ENCODE measurements at regions not wholly inside any gene's neighbourhood (a gene's known extent, or its start where the extent isn't known, plus 50 kb on each side); places are given as distances from the start of the nearest gene placed in this dataset.

DNA sequence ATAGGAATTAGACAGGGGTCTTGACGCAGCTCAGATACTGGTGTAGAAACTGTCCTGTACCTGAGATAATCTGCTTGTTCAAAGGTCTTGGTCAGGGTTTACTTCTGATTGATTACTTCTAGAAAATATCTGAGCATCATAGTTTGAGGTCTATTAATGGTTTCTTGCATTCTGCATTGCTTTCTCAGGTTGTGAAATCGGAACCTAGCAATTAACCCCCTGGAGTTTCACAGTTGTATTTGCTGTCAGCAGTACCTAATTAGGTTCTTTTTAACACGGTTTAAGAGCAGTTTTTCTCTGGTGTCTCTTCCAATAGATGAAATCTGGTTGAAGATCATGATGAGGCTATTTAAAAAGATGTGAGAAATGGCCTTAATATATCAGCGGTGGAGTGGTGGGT, 428.6 kb upstream of the SYT4 start:
- H3K36me3 ChIP-seq (ENCODE audit: control insufficient read depth, insufficient read depth, low read length), result no peaks in the 10 kb centered on the region
- TF ChIP-seq, protein P1, sequence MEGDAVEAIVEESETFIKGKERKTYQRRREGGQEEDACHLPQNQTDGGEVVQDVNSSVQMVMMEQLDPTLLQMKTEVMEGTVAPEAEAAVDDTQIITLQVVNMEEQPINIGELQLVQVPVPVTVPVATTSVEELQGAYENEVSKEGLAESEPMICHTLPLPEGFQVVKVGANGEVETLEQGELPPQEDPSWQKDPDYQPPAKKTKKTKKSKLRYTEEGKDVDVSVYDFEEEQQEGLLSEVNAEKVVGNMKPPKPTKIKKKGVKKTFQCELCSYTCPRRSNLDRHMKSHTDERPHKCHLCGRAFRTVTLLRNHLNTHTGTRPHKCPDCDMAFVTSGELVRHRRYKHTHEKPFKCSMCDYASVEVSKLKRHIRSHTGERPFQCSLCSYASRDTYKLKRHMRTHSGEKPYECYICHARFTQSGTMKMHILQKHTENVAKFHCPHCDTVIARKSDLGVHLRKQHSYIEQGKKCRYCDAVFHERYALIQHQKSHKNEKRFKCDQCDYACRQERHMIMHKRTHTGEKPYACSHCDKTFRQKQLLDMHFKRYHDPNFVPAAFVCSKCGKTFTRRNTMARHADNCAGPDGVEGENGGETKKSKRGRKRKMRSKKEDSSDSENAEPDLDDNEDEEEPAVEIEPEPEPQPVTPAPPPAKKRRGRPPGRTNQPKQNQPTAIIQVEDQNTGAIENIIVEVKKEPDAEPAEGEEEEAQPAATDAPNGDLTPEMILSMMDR (IDR thresholded peaks at IDR 0.05; ENCODE audit: insufficient read depth, low read length, poor library complexity, severe bottlenecking), result no peak
- no peaks in the 10 kb centered on the region for H3K27me3 ChIP-seq (ENCODE audit: control insufficient read depth, insufficient read depth, low read length)
- H3K4me3 ChIP-seq (ENCODE audit: low read depth, low read length), result no peak overlapping the region
- no peak for DNase-seq (ENCODE audit: low read depth)

DNA sequence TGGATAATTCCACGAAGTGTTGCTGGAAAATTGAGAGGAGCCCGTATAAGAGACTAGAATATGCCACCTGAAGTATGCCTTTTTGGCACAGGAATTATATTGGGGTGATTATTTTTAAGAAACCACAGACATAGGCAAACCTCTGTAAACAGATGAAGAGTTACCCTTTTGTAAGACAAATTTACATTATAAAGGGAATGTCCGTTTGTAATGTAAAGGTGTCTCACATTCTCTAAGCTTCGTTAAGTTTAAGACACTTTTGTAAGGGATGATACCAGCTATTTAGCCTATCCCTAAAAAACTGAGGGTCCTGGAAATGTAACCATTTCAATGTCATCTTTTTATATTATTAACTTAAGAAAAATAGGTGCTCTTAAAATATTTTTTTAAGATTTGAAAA, 432.8 kb upstream of the SYT4 start:
- no peaks in the 10 kb centered on the region for H3K36me3 ChIP-seq (ENCODE audit: control insufficient read depth, insufficient read depth, low read length)
- H3K27me3 ChIP-seq (ENCODE audit: control insufficient read depth, insufficient read depth, low read length), result no peaks in the 10 kb centered on the region
- TF ChIP-seq, protein P1 (IDR thresholded peaks at IDR 0.05; ENCODE audit: insufficient read depth, low read length, poor library complexity, severe bottlenecking), result no peak
- no peak for DNase-seq (ENCODE audit: low read depth)
- H3K4me3 ChIP-seq (ENCODE audit: low read depth, low read length), result no peak overlapping the region

DNA sequence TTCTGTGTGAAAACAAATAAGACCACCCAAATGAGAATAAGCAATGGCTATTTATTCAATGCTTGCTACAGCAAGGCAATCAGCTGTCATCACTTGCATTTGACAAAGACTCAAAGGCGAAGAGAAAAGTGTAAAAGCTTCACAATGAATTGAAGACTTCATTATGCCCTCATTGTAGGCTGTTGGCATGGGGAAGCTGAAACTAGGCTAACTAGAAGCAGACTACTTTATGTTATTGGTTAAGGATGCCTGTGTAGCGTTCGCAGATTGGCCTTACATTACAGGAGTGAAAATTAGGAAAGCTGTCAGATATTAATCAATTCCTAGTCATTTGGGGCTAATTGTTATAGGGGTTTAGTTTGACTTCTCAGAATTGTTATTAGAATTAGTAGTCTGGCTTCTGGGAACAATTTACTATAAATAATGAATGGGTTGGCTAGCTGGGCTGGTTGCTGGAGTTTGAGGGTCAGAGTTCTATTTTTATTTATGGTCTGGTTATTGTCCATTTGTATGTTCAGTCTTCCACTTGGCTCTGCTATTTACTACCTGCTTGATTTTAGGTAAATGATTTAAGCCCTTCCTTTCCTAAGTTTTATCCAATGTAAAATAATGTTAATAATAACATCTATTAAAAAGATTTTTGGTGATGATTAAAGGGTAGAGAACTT, 437.2 kb upstream of the SYT4 start:
- TF ChIP-seq, protein P1 (IDR thresholded peaks at IDR 0.05; ENCODE audit: insufficient read depth, low read length, poor library complexity, severe bottlenecking), result no peak
- no peaks in the 10 kb centered on the region for H3K36me3 ChIP-seq (ENCODE audit: control insufficient read depth, insufficient read depth, low read length)
- H3K4me3 ChIP-seq (ENCODE audit: low read depth, low read length), result no peak overlapping the region
- no peak for DNase-seq (ENCODE audit: low read depth)
- no peaks in the 10 kb centered on the region for H3K27me3 ChIP-seq (ENCODE audit: control insufficient read depth, insufficient read depth, low read length)

DNA sequence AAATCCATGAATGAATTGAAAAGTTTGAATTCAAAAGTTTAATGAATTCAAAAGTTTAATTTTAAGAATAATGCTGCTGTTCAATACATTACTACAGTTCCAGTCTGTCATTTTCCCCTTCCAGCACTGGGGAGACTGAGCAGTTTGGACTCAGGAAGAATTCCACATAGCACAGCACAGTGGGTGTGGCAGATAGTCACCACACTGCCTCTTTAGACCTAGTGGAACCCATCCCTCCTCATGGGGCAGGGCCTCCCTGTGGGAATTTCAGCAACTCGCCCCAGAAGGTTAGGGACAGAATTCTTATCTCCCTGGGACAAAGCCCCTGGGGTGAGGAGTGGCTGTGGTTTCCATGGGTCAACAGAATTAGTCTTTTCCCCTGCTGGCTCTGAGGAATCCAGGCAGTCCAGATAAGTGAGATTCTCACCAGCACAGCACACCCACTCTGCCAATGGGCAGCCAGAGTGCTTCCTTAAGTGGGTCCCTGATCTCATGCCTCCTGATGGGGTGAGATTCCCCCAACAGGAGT, 442.0 kb upstream of the SYT4 start:
- Histone ChIP-seq H3K4me3 (ENCODE audit: low read depth, low read length) (no peak overlapping the region), H3K27me3 (ENCODE audit: control insufficient read depth, insufficient read depth, low read length) (no peaks in the 10 kb centered on the region), H3K36me3 (ENCODE audit: control insufficient read depth, insufficient read depth, low read length) (no peaks in the 10 kb centered on the region)
- TF ChIP-seq, protein P1 (IDR thresholded peaks at IDR 0.05; ENCODE audit: insufficient read depth, low read length, poor library complexity, severe bottlenecking), result no peak
- DNase-seq (ENCODE audit: low read depth), result no peak

DNA sequence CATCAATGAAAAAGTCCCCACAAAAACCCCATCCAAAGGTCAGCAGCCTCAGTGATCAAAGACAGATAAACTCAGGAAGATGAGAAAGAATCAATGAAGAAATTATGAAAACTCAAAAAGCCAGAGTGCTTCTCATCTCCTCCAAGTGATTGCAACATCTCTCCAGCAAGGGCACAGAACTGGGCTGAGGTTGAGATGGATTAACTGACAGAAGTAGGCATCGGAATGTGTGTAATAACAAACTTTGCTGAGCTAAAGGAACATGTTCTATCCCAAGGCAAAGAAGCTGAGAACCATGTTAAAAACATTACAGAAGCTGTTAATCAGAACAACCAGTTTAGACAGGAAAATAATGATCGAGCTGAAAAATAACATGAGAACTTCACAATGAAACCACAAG, 442.8 kb upstream of the SYT4 start:
- TF ChIP-seq, protein P1 (IDR thresholded peaks at IDR 0.05; ENCODE audit: insufficient read depth, low read length, poor library complexity, severe bottlenecking), result no peak
- Histone ChIP-seq H3K27me3 (ENCODE audit: control insufficient read depth, insufficient read depth, low read length) (no peaks in the 10 kb centered on the region), H3K36me3 (ENCODE audit: control insufficient read depth, insufficient read depth, low read length) (no peaks in the 10 kb centered on the region), H3K4me3 (ENCODE audit: low read depth, low read length) (no peak overlapping the region)
- no peak for DNase-seq (ENCODE audit: low read depth)

DNA sequence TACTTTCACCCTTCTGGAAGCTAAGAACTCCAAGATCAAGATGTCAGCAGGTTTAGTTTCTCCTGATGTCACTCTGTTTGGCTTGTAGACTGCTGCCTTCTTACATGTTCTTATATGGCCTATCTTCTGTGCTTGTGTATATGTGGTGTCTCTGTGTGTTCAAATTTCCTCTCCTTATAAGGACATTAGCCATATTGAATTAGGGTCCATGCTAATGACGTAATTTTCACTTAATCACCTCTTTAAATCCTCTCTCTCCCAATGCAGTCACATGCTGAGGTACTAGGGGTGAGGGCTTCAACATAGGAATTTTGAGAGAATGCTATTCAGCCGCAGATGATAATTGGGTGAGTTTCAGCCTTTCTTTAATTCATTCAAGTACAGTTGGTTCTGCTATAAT, 458.3 kb upstream of the SYT4 start:
- TF ChIP-seq, protein P1 (IDR thresholded peaks at IDR 0.05; ENCODE audit: insufficient read depth, low read length, poor library complexity, severe bottlenecking), result no peak
- Histone ChIP-seq H3K27me3 (ENCODE audit: control insufficient read depth, insufficient read depth, low read length) (no peaks in the 10 kb centered on the region), H3K36me3 (ENCODE audit: control insufficient read depth, insufficient read depth, low read length) (no peaks in the 10 kb centered on the region), H3K4me3 (ENCODE audit: low read depth, low read length) (no peak overlapping the region)
- DNase-seq (ENCODE audit: low read depth), result no peak

Measured in kidney epithelial cell (primary cell).